ENCODE measurements at regions not wholly inside any gene's neighbourhood (a gene's known extent, or its start where the extent isn't known, plus 50 kb on each side); places are given as distances from the start of the nearest gene placed in this dataset.

GRCh38 chr2:15845737-15846405, 94.5 kb upstream of the MYCN start:
- no peak overlapping the region for H3K4me3 ChIP-seq (replicated peaks in 1 of 4; ENCODE audit: control extremely low read depth in 1 of 4, insufficient read depth in 1 of 4, low read depth in 3 of 4, low read length in 4 of 4)
- H3K27ac ChIP-seq (ENCODE audit: insufficient read depth, low read length) = no peak overlapping the region
- no peak overlapping the region for H3K9ac ChIP-seq (ENCODE audit: insufficient read depth, low read length)
- no peaks in the 10 kb centered on the region for H3K79me2 ChIP-seq (ENCODE audit: control insufficient read depth, insufficient read depth, low read length)
- H3K4me2 ChIP-seq (ENCODE audit: extremely low read depth, insufficient read depth, low read length) = no peak overlapping the region
- TF ChIP-seq, protein P1, sequence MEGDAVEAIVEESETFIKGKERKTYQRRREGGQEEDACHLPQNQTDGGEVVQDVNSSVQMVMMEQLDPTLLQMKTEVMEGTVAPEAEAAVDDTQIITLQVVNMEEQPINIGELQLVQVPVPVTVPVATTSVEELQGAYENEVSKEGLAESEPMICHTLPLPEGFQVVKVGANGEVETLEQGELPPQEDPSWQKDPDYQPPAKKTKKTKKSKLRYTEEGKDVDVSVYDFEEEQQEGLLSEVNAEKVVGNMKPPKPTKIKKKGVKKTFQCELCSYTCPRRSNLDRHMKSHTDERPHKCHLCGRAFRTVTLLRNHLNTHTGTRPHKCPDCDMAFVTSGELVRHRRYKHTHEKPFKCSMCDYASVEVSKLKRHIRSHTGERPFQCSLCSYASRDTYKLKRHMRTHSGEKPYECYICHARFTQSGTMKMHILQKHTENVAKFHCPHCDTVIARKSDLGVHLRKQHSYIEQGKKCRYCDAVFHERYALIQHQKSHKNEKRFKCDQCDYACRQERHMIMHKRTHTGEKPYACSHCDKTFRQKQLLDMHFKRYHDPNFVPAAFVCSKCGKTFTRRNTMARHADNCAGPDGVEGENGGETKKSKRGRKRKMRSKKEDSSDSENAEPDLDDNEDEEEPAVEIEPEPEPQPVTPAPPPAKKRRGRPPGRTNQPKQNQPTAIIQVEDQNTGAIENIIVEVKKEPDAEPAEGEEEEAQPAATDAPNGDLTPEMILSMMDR (conservative IDR thresholded peaks at IDR 0.05 in 1 of 2, IDR thresholded peaks at IDR 0.05 in 1 of 2; ENCODE audit: low read depth in 1 of 2, low read length in 2 of 2) = no peak
- no peak for TF ChIP-seq EZH2 (IDR thresholded peaks at IDR 0.05; ENCODE audit: low read length, missing control alignments)
- no peaks in the 10 kb centered on the region for H3K36me3 ChIP-seq (ENCODE audit: control insufficient read depth, insufficient read depth, low read length)
- H4K20me1 ChIP-seq (ENCODE audit: control insufficient read depth, extremely low read depth, insufficient read depth, low read length) = no peaks in the 10 kb centered on the region
- H3K4me1 ChIP-seq (ENCODE audit: control insufficient read depth, extremely low read depth, insufficient read depth, low read length) = no peaks in the 10 kb centered on the region
- H2AFZ ChIP-seq (ENCODE audit: low read length) = no peak overlapping the region
- no peaks in the 10 kb centered on the region for H3K9me3 ChIP-seq (ENCODE audit: control insufficient read depth, insufficient read depth, low read depth, low read length)
- no peaks in the 10 kb centered on the region for H3K27me3 ChIP-seq (ENCODE audit: control insufficient read depth, insufficient read depth, low read length)
- no peak for DNase-seq (ENCODE audit: low read depth in 2 of 2)

GRCh38 chr2:15846626-15847025, 93.7 kb upstream of the MYCN start:
- H3K27me3 ChIP-seq (ENCODE audit: control insufficient read depth, insufficient read depth, low read length) = no peaks in the 10 kb centered on the region
- H2AFZ ChIP-seq (ENCODE audit: low read length) = no peak overlapping the region
- H3K79me2 ChIP-seq (ENCODE audit: control insufficient read depth, insufficient read depth, low read length) = no peaks in the 10 kb centered on the region
- no peaks in the 10 kb centered on the region for H4K20me1 ChIP-seq (ENCODE audit: control insufficient read depth, extremely low read depth, insufficient read depth, low read length)
- no peak for DNase-seq (ENCODE audit: low read depth in 2 of 2)
- no peak overlapping the region for H3K4me2 ChIP-seq (ENCODE audit: extremely low read depth, insufficient read depth, low read length)
- no peaks in the 10 kb centered on the region for H3K9me3 ChIP-seq (ENCODE audit: control insufficient read depth, insufficient read depth, low read depth, low read length)
- H3K27ac ChIP-seq (ENCODE audit: insufficient read depth, low read length) = no peak overlapping the region
- no peaks in the 10 kb centered on the region for H3K4me1 ChIP-seq (ENCODE audit: control insufficient read depth, extremely low read depth, insufficient read depth, low read length)
- H3K4me3 ChIP-seq (replicated peaks in 1 of 4; ENCODE audit: control extremely low read depth in 1 of 4, insufficient read depth in 1 of 4, low read depth in 3 of 4, low read length in 4 of 4) = no peak overlapping the region
- H3K36me3 ChIP-seq (ENCODE audit: control insufficient read depth, insufficient read depth, low read length) = no peaks in the 10 kb centered on the region
- H3K9ac ChIP-seq (ENCODE audit: insufficient read depth, low read length) = no peak overlapping the region
- no peak for TF ChIP-seq EZH2 (IDR thresholded peaks at IDR 0.05; ENCODE audit: low read length, missing control alignments)
- TF ChIP-seq, protein P1 (conservative IDR thresholded peaks at IDR 0.05 in 1 of 2, IDR thresholded peaks at IDR 0.05 in 1 of 2; ENCODE audit: low read depth in 1 of 2, low read length in 2 of 2) = no peak

GRCh38 chr2:15850534-15850933, 89.8 kb upstream of the MYCN start:
- H3K9me3 ChIP-seq (ENCODE audit: control insufficient read depth, insufficient read depth, low read depth, low read length) = no peaks in the 10 kb centered on the region
- H3K27ac ChIP-seq (ENCODE audit: insufficient read depth, low read length) = no peak overlapping the region
- no peak overlapping the region for H3K4me2 ChIP-seq (ENCODE audit: extremely low read depth, insufficient read depth, low read length)
- H4K20me1 ChIP-seq (ENCODE audit: control insufficient read depth, extremely low read depth, insufficient read depth, low read length) = no peaks in the 10 kb centered on the region
- H3K27me3 ChIP-seq (ENCODE audit: control insufficient read depth, insufficient read depth, low read length) = no peaks in the 10 kb centered on the region
- no peak overlapping the region for H3K4me3 ChIP-seq (replicated peaks in 1 of 4; ENCODE audit: control extremely low read depth in 1 of 4, insufficient read depth in 1 of 4, low read depth in 3 of 4, low read length in 4 of 4)
- H3K36me3 ChIP-seq (ENCODE audit: control insufficient read depth, insufficient read depth, low read length) = no peaks in the 10 kb centered on the region
- DNase-seq (ENCODE audit: low read depth in 2 of 2) = no peak
- H3K9ac ChIP-seq (ENCODE audit: insufficient read depth, low read length) = no peak overlapping the region
- no peak overlapping the region for H2AFZ ChIP-seq (ENCODE audit: low read length)
- TF ChIP-seq, protein P1 (conservative IDR thresholded peaks at IDR 0.05 in 1 of 2, IDR thresholded peaks at IDR 0.05 in 1 of 2; ENCODE audit: low read depth in 1 of 2, low read length in 2 of 2) = no peak
- no peak for TF ChIP-seq EZH2 (IDR thresholded peaks at IDR 0.05; ENCODE audit: low read length, missing control alignments)
- no peaks in the 10 kb centered on the region for H3K79me2 ChIP-seq (ENCODE audit: control insufficient read depth, insufficient read depth, low read length)
- H3K4me1 ChIP-seq (ENCODE audit: control insufficient read depth, extremely low read depth, insufficient read depth, low read length) = no peaks in the 10 kb centered on the region
